ENCODE measurements at regions not wholly inside any gene's neighbourhood (a gene's known extent, or its start where the extent isn't known, plus 50 kb on each side); places are given as distances from the start of the nearest gene placed in this dataset.

GRCh38 chr2:106572541-106573450 lies 85.6 kb downstream of the CD8B2 start:
- DNase-seq (ENCODE audit: low spot score) = peak; percentile 27

- no peak for DNase-seq (ENCODE audit: low spot score)
Observed at GRCh38 chr2:106573773-106574172, 86.6 kb downstream of the CD8B2 start.

GRCh38 chr2:106575955-106576354 lies 88.8 kb downstream of the CD8B2 start:
- DNase-seq (ENCODE audit: low spot score) = no peak

- DNase-seq (ENCODE audit: low spot score) = no peak
Observed at GRCh38 chr2:106577255-106577651, 90.1 kb downstream of the CD8B2 start.

- DNase-seq (ENCODE audit: low spot score) = no peak
Observed at GRCh38 chr2:106579750-106580197, 92.6 kb downstream of the CD8B2 start.

GRCh38 chr2:106580241-106580640 lies 93.1 kb downstream of the CD8B2 start:
- DNase-seq (ENCODE audit: low spot score) = no peak

- DNase-seq (ENCODE audit: low spot score) = no peak
Observed at GRCh38 chr2:106581328-106581727, 94.2 kb downstream of the CD8B2 start.

GRCh38 chr2:106581755-106582147 lies 94.6 kb downstream of the CD8B2 start:
- DNase-seq (ENCODE audit: low spot score) = no peak

- DNase-seq (ENCODE audit: low spot score) = peak; percentile 60
Observed at GRCh38 chr2:106582148-106583143, 95.3 kb downstream of the CD8B2 start.

- DNase-seq (ENCODE audit: low spot score) = no peak
Observed at GRCh38 chr2:106584304-106584954, 97.3 kb downstream of the CD8B2 start.

GRCh38 chr2:106596844-106597243 lies 109.7 kb downstream of the CD8B2 start:
- peak; percentile 28 for DNase-seq (ENCODE audit: low spot score)

- no peak for DNase-seq (ENCODE audit: low spot score)
Observed at GRCh38 chr2:106599540-106599939, 112.4 kb downstream of the CD8B2 start.

- DNase-seq (ENCODE audit: low spot score) = no peak
Observed at GRCh38 chr2:106602042-106602441, 114.9 kb downstream of the CD8B2 start.

GRCh38 chr2:106606652-106607051 lies 119.5 kb downstream of the CD8B2 start:
- DNase-seq (ENCODE audit: low spot score) = no peak

- DNase-seq (ENCODE audit: low spot score) = no peak
Observed at GRCh38 chr2:106607371-106607770, 120.2 kb downstream of the CD8B2 start.

GRCh38 chr2:106609780-106610179 lies 122.6 kb downstream of the CD8B2 start:
- DNase-seq (ENCODE audit: low spot score) = no peak

- no peak for DNase-seq (ENCODE audit: low spot score)
Observed at GRCh38 chr2:106614511-106615291, 127.5 kb downstream of the CD8B2 start.

GRCh38 chr2:106618614-106619013 lies 131.4 kb downstream of the CD8B2 start:
- no peak for DNase-seq (ENCODE audit: low spot score)

- no peak for DNase-seq (ENCODE audit: low spot score)
Observed at GRCh38 chr2:106623456-106623855, 136.3 kb downstream of the CD8B2 start.

- DNase-seq (ENCODE audit: low spot score) = no peak
Observed at GRCh38 chr2:106624787-106625380, 137.7 kb downstream of the CD8B2 start.

GRCh38 chr2:106628377-106628776 lies 141.2 kb downstream of the CD8B2 start:
- DNase-seq (ENCODE audit: low spot score) = no peak

All from NAMALWA (cell line).